ENCODE measurements at regions not wholly inside any gene's neighbourhood (a gene's known extent, or its start where the extent isn't known, plus 50 kb on each side); places are given as distances from the start of the nearest gene placed in this dataset.

DNA sequence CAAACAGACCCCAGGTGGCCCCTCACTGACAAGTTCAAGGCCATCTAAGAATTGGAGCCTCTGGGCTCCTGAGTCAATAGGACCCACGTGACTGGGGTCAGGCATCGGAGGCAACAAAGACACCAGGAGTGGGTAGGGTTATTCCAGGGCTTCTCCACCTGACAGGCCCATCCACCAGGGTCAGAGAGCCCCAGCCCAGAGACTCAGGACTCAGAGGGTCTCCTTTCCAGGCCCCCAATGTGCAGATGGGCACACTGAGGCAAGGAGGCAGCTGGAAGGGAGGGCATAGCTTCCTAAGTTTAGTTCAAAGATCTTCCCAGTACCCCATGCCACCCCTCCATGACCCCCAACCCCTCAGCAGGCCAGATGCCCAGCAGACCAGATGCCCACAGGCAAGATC lies 388.6 kb downstream of the MATN1 start:
- no peak for TF ChIP-seq GATA3 (IDR thresholded peaks at IDR 0.05; ENCODE audit: low read depth, low read length)
- TF ChIP-seq GATA2 (IDR thresholded peaks at IDR 0.05; ENCODE audit: low read depth, low read length), result no peak

- TF ChIP-seq GATA3 (IDR thresholded peaks at IDR 0.05; ENCODE audit: low read depth, low read length) (no peak), GATA2 (IDR thresholded peaks at IDR 0.05; ENCODE audit: low read depth, low read length) (no peak)
Measured at GRCh38 chr1:30332116-30333094, 391.0 kb downstream of the MATN1 start.

DNA sequence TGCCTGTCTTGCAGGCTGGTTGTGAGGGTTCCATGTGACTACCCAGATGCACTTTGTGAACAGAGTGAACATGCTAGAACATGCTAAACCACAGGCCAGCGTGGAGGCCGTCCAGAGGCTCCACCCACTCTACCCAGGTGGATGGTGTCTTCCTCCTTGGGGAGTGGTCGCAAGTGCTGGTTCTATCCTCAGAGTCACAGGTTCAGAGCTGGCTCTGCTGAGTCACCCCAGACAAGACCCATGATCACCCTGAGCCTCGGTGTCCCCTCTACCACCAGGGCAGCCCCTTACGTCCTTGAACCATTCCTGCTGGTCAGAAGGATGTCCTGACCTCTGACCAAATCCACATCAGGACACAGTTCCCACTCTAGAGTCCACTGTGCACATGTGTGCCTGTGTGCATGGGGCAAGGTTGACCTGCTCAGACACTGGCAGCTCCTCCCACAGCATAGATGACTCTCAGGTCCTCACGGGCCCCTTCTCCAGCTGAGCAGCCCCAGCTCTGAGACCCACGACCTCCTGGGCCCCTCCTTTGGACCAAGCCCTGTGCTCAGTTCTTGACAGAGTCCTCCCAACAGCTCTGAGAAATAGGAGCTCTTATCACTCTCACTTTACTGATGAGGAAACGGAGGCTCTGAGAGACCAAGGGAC lies 391.8 kb downstream of the MATN1 start:
- no peak for TF ChIP-seq GATA3 (IDR thresholded peaks at IDR 0.05; ENCODE audit: low read depth, low read length)
- TF ChIP-seq GATA2 (IDR thresholded peaks at IDR 0.05; ENCODE audit: low read depth, low read length), result no peak

GRCh38 chr1:30330644-30331043 lies 392.7 kb downstream of the MATN1 start:
- TF ChIP-seq GATA2 (IDR thresholded peaks at IDR 0.05; ENCODE audit: low read depth, low read length) (no peak), GATA3 (IDR thresholded peaks at IDR 0.05; ENCODE audit: low read depth, low read length) (no peak)

GRCh38 chr1:30329802-30330557 lies 393.4 kb downstream of the MATN1 start:
- TF ChIP-seq GATA3 (IDR thresholded peaks at IDR 0.05; ENCODE audit: low read depth, low read length), result no peak
- no peak for TF ChIP-seq GATA2 (IDR thresholded peaks at IDR 0.05; ENCODE audit: low read depth, low read length)

GRCh38 chr1:30329263-30329753 lies 394.1 kb downstream of the MATN1 start:
- TF ChIP-seq GATA2 (IDR thresholded peaks at IDR 0.05; ENCODE audit: low read depth, low read length) (no peak), GATA3 (IDR thresholded peaks at IDR 0.05; ENCODE audit: low read depth, low read length) (no peak)

- no peak for TF ChIP-seq GATA2 (IDR thresholded peaks at IDR 0.05; ENCODE audit: low read depth, low read length)
- no peak for TF ChIP-seq GATA3 (IDR thresholded peaks at IDR 0.05; ENCODE audit: low read depth, low read length)
Measured at GRCh38 chr1:30328401-30329262, 394.8 kb downstream of the MATN1 start.

- no peak for TF ChIP-seq GATA3 (IDR thresholded peaks at IDR 0.05; ENCODE audit: low read depth, low read length)
- no peak for TF ChIP-seq GATA2 (IDR thresholded peaks at IDR 0.05; ENCODE audit: low read depth, low read length)
Measured at GRCh38 chr1:30328100-30328370, 395.4 kb downstream of the MATN1 start.

- TF ChIP-seq GATA2 (IDR thresholded peaks at IDR 0.05; ENCODE audit: low read depth, low read length), result no peak
- no peak for TF ChIP-seq GATA3 (IDR thresholded peaks at IDR 0.05; ENCODE audit: low read depth, low read length)
Measured at GRCh38 chr1:30327370-30328099, 395.9 kb downstream of the MATN1 start.

DNA sequence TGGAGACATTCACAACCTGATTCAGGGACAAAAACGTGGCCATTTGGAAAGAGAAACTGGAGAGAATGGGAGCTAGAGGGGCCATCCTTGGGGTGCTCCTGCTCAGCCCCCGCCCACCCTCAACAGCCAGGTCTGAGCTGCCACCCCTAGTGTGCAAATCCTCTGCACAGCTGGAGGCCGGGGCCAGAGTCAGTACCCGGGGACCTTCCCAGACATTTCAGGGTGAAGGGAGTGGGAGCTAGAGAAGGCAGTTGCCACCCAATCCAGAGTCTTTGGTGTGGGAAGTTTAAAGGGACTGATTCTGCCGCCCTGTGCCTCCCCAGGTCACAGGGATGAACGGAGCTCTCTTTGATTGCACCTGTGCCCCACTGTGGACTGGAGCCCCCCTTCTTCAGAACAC lies 397.4 kb downstream of the MATN1 start:
- TF ChIP-seq GATA3 (IDR thresholded peaks at IDR 0.05; ENCODE audit: low read depth, low read length), result no peak
- TF ChIP-seq GATA2 (IDR thresholded peaks at IDR 0.05; ENCODE audit: low read depth, low read length), result no peak

DNA sequence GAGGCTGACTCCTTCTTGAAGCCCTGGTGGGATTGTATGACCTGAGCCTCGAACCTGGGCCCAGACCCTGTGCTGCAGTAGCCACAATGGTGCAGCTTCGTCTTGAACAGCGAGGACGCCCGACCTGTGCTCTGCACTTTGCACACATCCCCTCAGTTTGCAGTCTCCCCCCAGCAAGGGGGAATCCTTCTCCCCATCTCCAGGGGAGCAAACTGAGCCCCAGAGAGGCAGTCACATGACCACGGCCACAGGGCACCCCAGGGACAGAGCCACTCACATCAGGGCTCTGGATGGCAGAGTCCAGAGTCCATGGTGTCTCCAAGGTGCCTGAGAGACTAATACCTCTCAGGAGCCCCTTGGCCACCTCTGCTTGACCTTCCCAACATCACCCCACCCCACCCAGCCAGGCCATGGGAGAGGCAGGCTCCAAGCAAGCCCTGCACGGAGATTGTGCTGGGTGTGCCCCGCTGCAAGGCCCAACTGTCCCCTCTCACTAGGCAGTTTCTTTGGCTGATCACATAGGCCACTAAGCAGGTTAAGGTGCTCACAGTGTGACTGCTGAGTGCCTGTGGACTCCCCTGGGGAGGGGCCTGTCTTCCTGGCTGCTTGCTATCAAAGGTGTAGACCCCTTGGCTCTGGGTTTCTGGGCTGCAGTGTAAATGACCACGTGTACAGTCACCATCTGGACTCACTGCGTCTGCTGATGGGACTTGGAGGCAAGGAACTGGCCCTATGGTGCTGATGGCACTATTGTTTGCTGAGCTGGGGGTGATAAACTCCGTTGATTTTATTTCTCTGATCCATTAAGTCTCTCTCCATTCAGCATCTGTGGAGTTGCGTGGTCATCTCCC lies 398.1 kb downstream of the MATN1 start:
- TF ChIP-seq GATA2 (IDR thresholded peaks at IDR 0.05; ENCODE audit: low read depth, low read length), result no peak
- TF ChIP-seq GATA3 (IDR thresholded peaks at IDR 0.05; ENCODE audit: low read depth, low read length), result no peak

All from SH-SY5Y (cell line).